CD4-positive, alpha-beta T cell treated with Interleukin-6 for 4 hours (primary cell): ENCODE measurements at regions not wholly inside any gene's neighbourhood (a gene's known extent, or its start where the extent isn't known, plus 50 kb on each side); places are given as distances from the start of the nearest gene placed in this dataset.
"Not testable (repeated sequence)": the region's sequence is repeated elsewhere in the genome, so short reads cannot be mapped to it uniquely, and the experiment has no call there.

Source experiments
- DNase-seq: peaks from one replicate; pipeline ENCODE4 v3.0.0-alpha.2; 2020; ENCODE audit warnings: mixed read lengths

DNA sequence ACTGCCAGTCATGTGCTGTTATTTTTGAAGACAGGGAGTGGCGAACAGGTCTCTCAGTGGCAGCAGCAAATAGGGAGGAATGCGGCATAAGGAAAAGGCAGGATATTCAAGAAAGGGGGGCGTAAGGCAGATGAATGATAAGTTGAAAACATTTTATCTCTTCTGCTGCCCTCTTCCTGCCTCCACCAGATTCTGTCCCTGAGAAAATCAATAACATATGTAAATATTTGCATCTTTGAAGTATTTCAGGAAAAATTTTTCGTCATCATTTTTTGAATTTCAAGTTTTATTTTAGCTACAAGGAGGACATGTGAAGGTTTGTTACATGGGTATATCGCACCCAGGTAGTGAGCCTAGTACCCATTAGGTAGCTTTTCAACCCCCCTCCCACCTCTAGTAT, 616.7 kb downstream of the MCTP2 start:
- DNase-seq, result no peak

DNA sequence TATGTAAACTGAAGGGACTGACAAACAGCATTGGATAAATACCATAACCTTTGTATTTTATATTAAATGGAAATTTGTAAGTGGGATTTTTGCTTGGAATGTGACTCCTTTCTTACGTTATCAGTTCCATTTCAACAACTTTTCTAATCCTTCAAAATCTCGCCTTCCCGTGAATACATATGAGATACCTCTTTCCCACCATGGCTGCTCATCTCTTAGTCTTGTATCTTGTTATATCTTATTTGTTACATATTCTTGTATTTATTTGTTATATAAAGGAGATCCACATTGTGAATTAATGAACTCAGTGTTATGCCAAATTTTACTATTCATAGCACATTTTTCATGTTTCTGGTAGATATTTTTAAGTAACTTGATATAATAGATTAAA, 623.7 kb downstream of the MCTP2 start:
- no peak for DNase-seq

GRCh38 chr15:94855409-94856266, 624.3 kb downstream of the MCTP2 start:
- DNase-seq, result no peak

DNA sequence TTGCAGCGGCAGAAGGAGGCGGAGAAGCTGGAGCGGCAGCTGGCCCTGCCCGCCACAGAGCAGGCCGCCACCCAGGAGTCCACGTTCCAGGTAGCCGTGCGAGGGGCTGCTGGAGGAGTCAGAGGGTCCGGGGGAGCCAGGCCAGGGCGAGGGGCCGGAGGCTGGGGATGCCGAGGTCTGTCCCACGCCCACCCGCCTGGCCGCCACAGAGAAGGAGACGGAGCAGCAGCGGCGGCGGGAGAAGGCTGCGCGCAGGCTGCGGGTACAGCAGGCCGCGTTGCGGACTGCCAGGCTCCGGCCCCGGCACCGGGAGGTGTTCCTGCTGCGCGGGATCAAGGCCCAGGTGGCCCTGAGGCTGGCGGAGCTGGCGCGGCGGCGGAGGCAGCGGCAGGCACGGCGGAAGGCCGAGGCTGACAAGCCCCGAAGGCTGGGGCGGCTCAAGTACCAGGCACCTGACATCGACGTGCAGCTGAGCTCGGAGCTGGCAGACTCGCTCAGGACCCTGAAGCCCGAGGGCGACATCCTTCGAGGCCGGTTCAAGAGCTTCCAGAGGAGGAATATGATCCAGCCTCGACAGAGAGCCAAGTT, 625.0 kb downstream of the MCTP2 start:
- no peak for DNase-seq

- DNase-seq, result no peak
Measured at GRCh38 chr15:94857466-94857865, 626.1 kb downstream of the MCTP2 start.

DNA sequence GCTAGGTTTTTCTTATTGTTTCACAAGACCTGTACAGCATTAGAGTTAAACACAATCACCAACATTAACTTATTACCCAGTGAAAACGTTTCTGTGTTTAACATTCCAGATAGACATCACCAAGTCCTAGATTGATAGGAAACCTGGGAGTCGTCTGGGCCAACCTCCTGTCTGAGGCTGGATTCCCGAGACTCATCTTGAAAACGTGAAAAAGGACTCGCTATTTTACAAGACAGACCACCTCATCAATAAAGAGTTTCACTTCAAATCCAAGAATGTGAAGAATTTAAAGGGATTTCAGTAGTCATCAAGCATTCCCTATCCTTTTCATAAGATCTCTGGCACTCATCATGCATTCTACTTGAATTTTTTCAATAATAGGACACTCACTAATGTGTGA, 626.6 kb downstream of the MCTP2 start:
- no peak for DNase-seq

- DNase-seq, result no peak
Measured at GRCh38 chr15:94858449-94858848, 627.1 kb downstream of the MCTP2 start.

DNA sequence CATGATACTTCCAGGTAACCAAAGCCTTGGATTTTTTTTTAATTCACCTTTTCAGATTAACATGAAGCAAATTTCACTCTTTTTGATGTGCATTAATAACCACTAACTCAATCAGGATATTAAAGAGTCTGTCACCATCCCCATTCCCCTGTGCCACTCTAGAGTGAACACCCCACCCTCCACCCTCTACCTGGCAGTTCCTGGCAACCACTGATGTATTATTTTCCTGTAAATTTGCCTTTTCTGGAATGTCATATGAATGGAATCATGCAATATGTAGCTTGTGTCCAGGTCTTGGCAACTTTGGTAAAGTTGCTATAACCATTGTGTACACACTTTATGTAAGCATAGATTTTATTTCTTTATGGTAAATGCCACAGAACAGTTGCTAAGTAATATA, 627.6 kb downstream of the MCTP2 start:
- no peak for DNase-seq

GRCh38 chr15:94864600-94864999, 633.2 kb downstream of the MCTP2 start:
- no peak for DNase-seq

GRCh38 chr15:94868265-94868664, 636.9 kb downstream of the MCTP2 start:
- not testable (repeated sequence) for DNase-seq

DNA sequence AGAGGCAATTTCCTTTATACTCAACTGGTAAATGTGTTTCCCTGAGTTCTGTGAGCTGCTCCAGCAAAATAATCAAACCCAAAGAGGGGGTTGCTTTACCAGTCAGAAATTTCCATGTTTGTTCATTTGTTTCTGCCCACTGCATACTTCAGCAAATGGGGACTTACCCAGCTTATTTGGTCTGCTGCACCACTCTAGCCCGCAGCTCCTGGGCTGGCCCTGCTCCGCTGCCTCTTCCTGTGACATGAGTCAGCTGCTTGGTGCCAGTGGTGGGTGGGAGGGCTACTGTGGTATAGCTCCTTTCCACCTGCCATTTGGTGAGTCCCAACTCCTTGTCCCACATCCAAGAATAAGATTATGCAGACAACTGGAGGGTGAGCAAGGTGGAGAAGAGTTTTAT, 644.2 kb downstream of the MCTP2 start:
- DNase-seq, result no peak

GRCh38 chr15:94877833-94878232, 646.5 kb downstream of the MCTP2 start:
- DNase-seq, result no peak

GRCh38 chr15:94882071-94882712, 650.8 kb downstream of the MCTP2 start:
- no peak for DNase-seq

- DNase-seq, result no peak
Measured at GRCh38 chr15:94887391-94887790, 656.0 kb downstream of the MCTP2 start.

DNA sequence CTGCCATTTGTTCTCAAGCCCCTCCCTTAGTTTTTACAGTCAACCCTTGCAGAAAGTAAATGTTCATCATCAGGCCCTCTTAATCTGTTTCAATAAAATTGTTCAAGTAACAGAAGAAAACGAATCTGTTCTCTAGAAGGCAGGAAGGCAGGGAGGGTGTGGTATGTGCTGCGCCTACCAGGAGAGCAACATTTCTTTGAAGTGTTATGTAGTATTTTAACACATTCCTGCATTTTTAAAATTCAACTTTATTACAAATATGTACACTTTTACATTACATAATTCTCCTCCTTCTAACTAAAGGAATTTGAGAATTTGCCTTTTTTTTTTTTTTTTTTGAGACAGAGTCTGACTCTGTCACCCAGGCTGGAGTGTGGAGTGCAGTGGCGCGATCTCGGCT, 657.8 kb downstream of the MCTP2 start:
- DNase-seq, result no peak

DNA sequence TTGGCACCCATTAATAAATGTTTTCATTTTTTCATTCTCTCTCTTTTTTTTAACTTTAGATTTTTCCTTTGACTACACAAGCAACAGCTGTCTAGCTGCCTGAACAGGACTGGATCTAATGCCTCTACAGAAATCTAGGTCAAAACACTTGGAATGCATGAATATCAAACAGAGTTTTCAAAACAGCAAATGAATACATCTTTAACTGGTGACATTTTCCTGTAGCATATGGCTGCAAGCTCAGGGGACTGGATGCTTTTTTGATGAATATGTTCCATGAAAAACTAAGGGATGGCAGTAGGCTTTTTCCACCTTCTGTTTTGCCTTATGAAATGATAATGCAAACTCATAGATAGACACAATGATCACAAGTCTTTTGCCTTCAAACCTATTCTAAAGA, 661.7 kb downstream of the MCTP2 start:
- DNase-seq, result no peak

GRCh38 chr15:94894056-94894455, 662.7 kb downstream of the MCTP2 start:
- no peak for DNase-seq

DNA sequence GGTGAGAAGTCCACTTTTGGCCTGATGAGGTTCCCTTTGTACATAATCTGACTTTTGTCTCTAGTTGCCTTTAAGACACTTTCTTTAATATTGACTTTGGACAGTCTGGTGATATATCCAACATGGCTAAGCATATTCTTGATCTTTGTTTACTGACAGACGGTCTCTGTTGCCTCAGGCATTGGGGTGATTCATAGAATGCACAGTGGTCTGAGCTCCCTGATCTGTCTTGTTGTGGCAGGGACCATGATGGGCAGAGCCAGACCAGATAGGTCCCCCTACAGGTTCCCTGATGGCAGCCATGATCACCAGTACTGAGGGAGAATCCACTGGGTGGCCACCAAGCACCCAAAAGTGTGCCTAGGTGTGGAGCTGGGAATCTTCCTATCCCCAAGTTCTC, 678.1 kb downstream of the MCTP2 start:
- DNase-seq, result no peak

DNA sequence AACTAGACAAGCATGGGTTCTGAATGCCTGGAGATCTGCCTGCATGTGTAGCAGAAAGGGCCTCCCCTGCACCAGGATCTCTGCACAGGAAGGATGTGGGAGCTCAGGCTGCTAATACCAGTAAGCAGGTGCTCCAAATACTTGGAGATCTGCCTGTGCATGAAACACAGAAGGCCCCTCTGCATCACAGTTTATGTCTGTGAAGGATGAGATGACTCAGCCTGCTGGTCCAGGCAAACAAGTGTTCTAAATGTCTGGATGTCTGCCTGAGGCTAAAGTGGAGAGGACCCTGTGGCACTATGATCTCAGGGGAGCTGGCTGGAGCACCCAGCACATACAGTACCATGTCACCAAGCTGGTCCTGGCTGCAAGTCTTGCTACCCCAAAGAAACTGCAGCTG, 678.8 kb downstream of the MCTP2 start:
- DNase-seq, result no peak

DNA sequence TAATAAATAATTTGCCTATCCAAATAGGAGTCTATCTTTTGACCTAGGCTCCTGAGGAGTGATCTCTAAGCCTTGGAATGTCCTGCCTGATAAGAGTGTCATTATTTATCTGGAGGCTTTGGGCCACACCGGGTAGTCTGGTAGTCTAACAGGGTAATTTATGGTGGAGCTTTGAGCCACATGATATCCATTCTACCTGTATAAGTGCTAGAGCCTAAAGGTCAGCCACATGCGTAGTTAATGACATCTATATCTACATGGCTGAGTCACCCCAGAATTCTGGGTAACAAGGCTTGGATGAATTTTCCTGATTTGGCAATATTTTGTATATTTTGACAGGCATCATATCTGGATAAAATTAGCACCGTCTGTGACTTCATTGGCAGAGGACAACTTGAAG, 681.4 kb downstream of the MCTP2 start:
- DNase-seq, result no peak

GRCh38 chr15:94917068-94917467, 685.7 kb downstream of the MCTP2 start:
- DNase-seq, result no peak

GRCh38 chr15:94921936-94922335, 690.6 kb downstream of the MCTP2 start:
- DNase-seq, result no peak

GRCh38 chr15:94924057-94924456, 692.7 kb downstream of the MCTP2 start:
- DNase-seq, result no peak

- no peak for DNase-seq
Measured at GRCh38 chr15:94924971-94925598, 693.7 kb downstream of the MCTP2 start.
